Psoas muscle (tissue), 7 donors: ENCODE measurements at regions not wholly inside any gene's neighbourhood (a gene's known extent, or its start where the extent isn't known, plus 50 kb on each side); places are given as distances from the start of the nearest gene placed in this dataset.

Experiments used
- ATAC-seq, 4 donors: fragments of 200-7000 bp; cut with Tn5 transposase; one replicate each; pipeline ENCODE4 v1.9.1; 2020; ENCODE audit warnings: moderate library complexity in 3 of 4, mild to moderate bottlenecking in 2 of 4
- DNase-seq, 2 donors: peaks; one replicate each; pipeline ENCODE4 v3.0.0-alpha.2; 2020
- H3K27ac ChIP-seq: fragments of 200-600 bp; one replicate; pipeline ENCODE4 v1.8.0; 2022
- H3K27me3 ChIP-seq, 3 donors: fragments of 200-600 bp in 1 of 3; one replicate each; pipeline versions ENCODE4 v1.6.1 to v1.8.0; 2013 to 2022; ENCODE audit warnings: low read length in 2 of 3, mild to moderate bottlenecking in 2 of 3, moderate library complexity in 1 of 3; ENCODE audit not compliant: insufficient read depth in 3 of 3
- H3K36me3 ChIP-seq, 2 donors: fragments of 200-600 bp in 1 of 2; one replicate each; pipeline versions ENCODE4 v1.6.1 to v1.8.0; 2013 to 2022; ENCODE audit warnings: low read depth in 1 of 2, mild to moderate bottlenecking in 1 of 2, moderate library complexity in 1 of 2; ENCODE audit not compliant: insufficient read depth in 1 of 2
- H3K4me1 ChIP-seq: fragments of 200-600 bp; one replicate; pipeline ENCODE4 v1.8.0; 2022
- H3K4me3 ChIP-seq: fragments of 200-600 bp; one replicate; pipeline ENCODE4 v1.8.0; 2022; ENCODE audit warnings: mild to moderate bottlenecking
- H3K9me3 ChIP-seq: fragments of 200-600 bp; one replicate; pipeline ENCODE4 v1.8.0; 2022
- CTCF ChIP-seq: fragments of 200-600 bp; IDR thresholded peaks from one replicate; pipeline ENCODE4 v1.8.0; 2022; ENCODE audit warnings: antibody characterized with exemption
- WGBS, 3 donors: extraction: QIAGEN DNeasy Blood & Tissue Kit; methylation state at CpG; one replicate each; pipeline versions ENCODE4 v1.1.6 to v1.1.7; 2013; 5-methylcytosine and 5-hydroxymethylcytosine counted together
- intact Hi-C, 2 donors: fragments of 100-400 bp; cut with DNase I; formaldehyde crosslinking; loops; one replicate each; pipeline versions ENCODE4 v1.11.0 to v1.14.2; 2022
- donor health status: healthy with polysubstance abuse.
- donor health status: DM: no; HTN: no; CAD: no; lungs with moderate emphysema.
- donor health status: Bipolar disorder and iron deficiency.
- donor health status: healthy.
- donor health status: DM: yes; HTN: yes; CAD: no.
- donor health status: DM: no; HTN: no; CAD: no.
- donor health status: DM: yes; HTN: yes; CAD: no.

- peaks cover 42% of the 10 kb centered on the region for H3K4me1 ChIP-seq
- ATAC-seq (no peak), DNase-seq (no peak)
- intact Hi-C loops = no loop called here
- H3K36me3 ChIP-seq = no peaks in the 10 kb centered on the region
- no peak for TF ChIP-seq CTCF
- H3K4me3 ChIP-seq = no peak overlapping the region
- H3K27ac ChIP-seq = no peak overlapping the region
- no peaks in the 10 kb centered on the region for H3K9me3 ChIP-seq
- H3K27me3 ChIP-seq = no peaks in the 10 kb centered on the region
- WGBS, 3 donors = 95 to 97% (median 97%) methylated on average over 4 of the region's 4 CpGs
Measured at GRCh38 chr12:123080634-123081033, 70.3 kb downstream of the PITPNM2 start.

GRCh38 chr12:123078531-123079155 is 72.2 kb downstream of the PITPNM2 start:
- no peak for DNase-seq
- Histone ChIP-seq H3K27ac (no peak overlapping the region), H3K4me3 (no peak overlapping the region), H3K36me3 (no peaks in the 10 kb centered on the region), H3K9me3 (no peaks in the 10 kb centered on the region), H3K4me1 (peaks cover 31% of the 10 kb centered on the region), H3K27me3 (no peaks in the 10 kb centered on the region)
- no peak for TF ChIP-seq CTCF
- no peak for ATAC-seq
- intact Hi-C loops = no loop called here
- 84 to 88% (median 87%) methylated on average over 13 of the region's 13 CpGs for WGBS, 3 donors

GRCh38 chr12:123078120-123078465 is 72.8 kb downstream of the PITPNM2 start:
- H3K4me3 ChIP-seq = no peak overlapping the region
- DNase-seq (no peak), ATAC-seq (no peak)
- H3K36me3 ChIP-seq = no peaks in the 10 kb centered on the region
- 85 to 86% (median 85%) methylated on average over 6 to 12 of the region's 12 CpGs for WGBS, 3 donors
- intact Hi-C loops = no loop called here
- no peaks in the 10 kb centered on the region for H3K9me3 ChIP-seq
- no peak overlapping the region for H3K27ac ChIP-seq
- peaks cover 25% of the 10 kb centered on the region for H3K4me1 ChIP-seq
- no peak for TF ChIP-seq CTCF
- H3K27me3 ChIP-seq = no peaks in the 10 kb centered on the region

- H3K4me1 ChIP-seq = peaks cover 22% of the 10 kb centered on the region
- H3K9me3 ChIP-seq = no peaks in the 10 kb centered on the region
- no peaks in the 10 kb centered on the region for H3K27me3 ChIP-seq
- H3K27ac ChIP-seq = no peak overlapping the region
- TF ChIP-seq CTCF = no peak
- DNase-seq (no peak), ATAC-seq (no peak)
- WGBS, 3 donors = 80 to 85% (median 84%) methylated on average over 22 of the region's 22 CpGs
- intact Hi-C loops = no loop called here
- H3K4me3 ChIP-seq = no peak overlapping the region
- no peaks in the 10 kb centered on the region for H3K36me3 ChIP-seq
Measured at GRCh38 chr12:123077298-123078119, 73.4 kb downstream of the PITPNM2 start.
